Activated T-cell treated with anti-CD3 and anti-CD28 coated beads, Interleukin-2, amount 50 U/mL, for 72 hours (primary cell): ENCODE measurements at regions not wholly inside any gene's neighbourhood (a gene's known extent, or its start where the extent isn't known, plus 50 kb on each side); places are given as distances from the start of the nearest gene placed in this dataset.

Experiments
- ATAC-seq, 2 donors: fragments of 150-1000 bp; cut with Tn5 transposase; replicated peaks in 1 of 2; 2 replicates each; pipeline ENCODE4 v1.10.0; 2021; ENCODE audit warnings: moderate library complexity in 2 of 2, mild to moderate bottlenecking in 1 of 2
- DNase-seq, 2 donors: peaks; one replicate each; pipeline ENCODE4 v3.0.0; 2021 to 2022; ENCODE audit warnings: mixed read lengths in 1 of 2
- H3K27ac Mint-ChIP-seq: one replicate; pipeline ENCODE4 v1.8.0; 2022; ENCODE audit warnings: mild to moderate bottlenecking, moderate library complexity, mixed read lengths
- H3K27me3 Mint-ChIP-seq: one replicate; pipeline ENCODE4 v1.8.0; 2022; ENCODE audit warnings: low read depth, mixed read lengths
- H3K36me3 Mint-ChIP-seq, 2 donors: one replicate each; pipeline ENCODE4 v1.8.0; 2022; ENCODE audit warnings: mixed read lengths in 2 of 2, mild to moderate bottlenecking in 1 of 2; ENCODE audit not compliant: insufficient read depth in 2 of 2
- H3K4me1 Mint-ChIP-seq: one replicate; pipeline ENCODE4 v1.8.0; 2022; ENCODE audit warnings: low read depth, mixed read lengths
- H3K4me3 Mint-ChIP-seq, 2 donors: one replicate each; pipeline ENCODE4 v1.8.0; 2022; ENCODE audit warnings: mild to moderate bottlenecking in 2 of 2, mixed read lengths in 2 of 2, moderate library complexity in 2 of 2
- H3K9me3 Mint-ChIP-seq, 2 donors: one replicate each; pipeline ENCODE4 v1.8.0; 2022; ENCODE audit warnings: mixed read lengths in 2 of 2

DNA sequence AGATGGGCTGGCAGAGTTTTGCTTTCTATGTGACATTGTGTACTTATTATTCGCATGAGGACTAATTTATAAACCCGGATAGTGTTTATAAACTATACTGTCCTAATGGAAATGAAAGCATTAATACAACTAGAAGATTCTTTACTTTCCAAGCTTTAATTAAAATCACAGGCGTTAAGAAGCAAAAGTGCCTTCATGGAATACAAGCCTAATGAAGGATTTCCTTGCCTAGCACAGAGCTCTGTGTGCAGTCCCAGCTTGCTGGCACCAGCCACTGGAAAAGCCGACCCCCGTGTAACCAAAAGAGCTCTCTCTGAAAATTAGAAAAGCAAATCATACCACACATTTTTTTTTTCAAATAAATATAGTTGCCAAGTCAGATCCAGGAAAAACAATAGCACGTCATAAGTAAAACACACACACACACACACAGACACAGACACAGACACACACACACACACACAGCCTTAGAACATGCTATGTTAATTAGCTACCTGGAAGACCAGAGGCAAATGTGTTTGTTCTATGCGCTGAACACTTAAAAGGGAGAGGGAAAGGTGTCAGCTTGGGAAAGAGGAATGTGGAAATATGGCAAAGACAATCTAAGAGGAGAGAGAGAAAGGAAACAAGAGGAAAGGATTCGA, 1084.2 kb downstream of the TUSC7 start:
- Mint-ChIP-seq H3K36me3 (no peaks in the 10 kb centered on the region), H3K4me3 (no peak overlapping the region), H3K9me3 (peaks cover under 1 to 4% of the 10 kb centered on the region in 2 donors), H3K27me3 (no peaks in the 10 kb centered on the region), H3K4me1 (no peaks in the 10 kb centered on the region), H3K27ac (no peak overlapping the region)
- DNase-seq (no peak), ATAC-seq (no peak)

DNA sequence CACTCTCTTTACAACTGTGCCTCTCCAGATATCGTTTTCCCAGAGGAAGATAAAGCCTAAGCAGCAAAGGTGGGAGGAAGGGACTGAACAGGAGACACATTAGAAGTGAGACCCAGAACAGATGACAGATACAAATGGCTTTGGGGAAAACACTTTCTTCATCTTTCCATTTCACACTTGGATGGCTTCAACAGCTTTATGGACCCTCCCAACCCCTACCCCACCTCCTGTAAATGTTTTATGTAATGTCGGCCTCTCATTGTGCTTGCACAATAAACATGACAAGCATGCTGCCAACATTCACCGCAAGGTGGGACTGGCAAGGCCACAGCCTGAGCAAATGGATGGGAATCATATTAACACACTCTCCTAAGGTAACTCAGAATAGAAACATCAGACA, 1088.6 kb downstream of the TUSC7 start:
- Mint-ChIP-seq H3K27me3 (no peaks in the 10 kb centered on the region), H3K27ac (no peak overlapping the region), H3K9me3 (peaks cover 3 to 8% of the 10 kb centered on the region in 2 donors), H3K4me3 (no peak overlapping the region), H3K4me1 (no peaks in the 10 kb centered on the region), H3K36me3 (no peaks in the 10 kb centered on the region)
- DNase-seq (no peak), ATAC-seq (no peak)

DNA sequence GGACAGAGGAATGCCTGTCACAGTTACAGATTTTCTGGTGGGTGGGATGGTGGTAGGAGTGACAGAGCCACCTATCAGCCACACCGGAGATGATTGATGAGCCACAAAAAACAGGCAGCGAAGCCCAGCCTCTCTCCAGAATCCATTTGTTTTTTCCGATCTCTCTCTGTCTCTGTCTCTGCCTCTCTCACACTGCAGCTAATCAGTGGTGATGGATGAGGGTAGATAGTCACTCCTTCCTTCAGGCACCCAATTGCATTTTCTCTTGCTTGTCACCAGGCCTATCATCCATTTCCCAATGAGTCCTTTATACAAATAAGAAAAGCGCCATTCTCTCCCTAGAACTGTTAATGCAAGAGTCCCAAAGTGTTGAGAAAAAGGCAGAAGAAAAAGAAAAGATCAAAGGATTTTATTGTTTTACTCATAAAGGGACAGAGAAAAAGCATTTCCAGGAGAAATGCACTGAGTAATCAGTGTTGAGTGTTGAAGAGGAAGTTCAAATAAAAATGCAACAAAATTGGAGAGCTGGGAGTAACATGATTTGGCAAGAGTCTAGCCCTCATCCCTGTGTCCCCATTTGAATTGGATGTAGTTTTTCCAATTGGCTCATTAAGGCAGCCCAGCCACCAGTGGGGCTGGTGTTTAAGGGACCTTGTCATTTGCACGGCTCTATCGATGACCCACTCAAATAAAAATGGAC, 1089.3 kb downstream of the TUSC7 start:
- Mint-ChIP-seq H3K4me1 (no peaks in the 10 kb centered on the region), H3K36me3 (no peaks in the 10 kb centered on the region), H3K27ac (no peak overlapping the region), H3K4me3 (no peak overlapping the region), H3K9me3 (peaks cover 3 to 9% of the 10 kb centered on the region in 2 donors), H3K27me3 (no peaks in the 10 kb centered on the region)
- ATAC-seq (no peak), DNase-seq (no peak)

DNA sequence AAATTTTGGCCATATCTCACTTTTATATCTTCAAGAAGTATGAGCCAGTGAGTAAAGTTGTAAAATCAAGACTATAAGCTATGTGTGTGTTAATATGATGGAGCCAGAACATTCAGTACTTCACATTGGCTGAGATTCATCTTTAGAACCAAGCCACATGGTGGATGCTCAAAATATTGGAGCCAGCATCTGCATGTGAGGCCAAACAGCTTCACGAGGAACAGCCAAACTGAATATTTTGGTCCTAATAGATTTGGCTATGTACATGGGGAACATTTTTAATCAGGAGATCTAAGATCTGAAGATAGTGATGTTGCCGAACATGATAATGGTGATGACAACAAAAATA, 1089.8 kb downstream of the TUSC7 start:
- Mint-ChIP-seq H3K4me3 (no peak overlapping the region), H3K9me3 (peaks cover 3 to 8% of the 10 kb centered on the region in 2 donors), H3K27me3 (no peaks in the 10 kb centered on the region), H3K27ac (no peak overlapping the region), H3K4me1 (no peaks in the 10 kb centered on the region), H3K36me3 (no peaks in the 10 kb centered on the region)
- DNase-seq (no peak), ATAC-seq (no peak)

DNA sequence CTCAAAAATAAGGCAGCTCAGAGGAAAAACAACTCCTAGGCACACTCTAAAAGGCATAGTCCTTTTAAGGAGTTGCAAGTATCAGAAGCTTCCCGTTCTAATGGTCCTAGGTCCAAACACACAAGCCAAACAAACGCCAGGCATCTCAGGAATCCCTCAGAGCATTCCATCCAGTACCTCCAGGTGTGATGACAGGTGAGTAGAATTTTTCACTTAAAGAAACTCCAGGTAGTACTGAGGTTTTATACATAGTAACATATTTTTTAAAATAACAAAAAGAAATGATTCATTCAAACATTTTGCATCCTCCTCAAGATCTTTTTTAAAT, 1092.3 kb downstream of the TUSC7 start:
- Mint-ChIP-seq H3K27ac (no peak overlapping the region), H3K36me3 (no peaks in the 10 kb centered on the region), H3K4me1 (no peaks in the 10 kb centered on the region), H3K9me3 (peaks cover 3 to 10% of the 10 kb centered on the region in 2 donors), H3K4me3 (no peak overlapping the region), H3K27me3 (no peaks in the 10 kb centered on the region)
- DNase-seq (no peak), ATAC-seq (no peak)

DNA sequence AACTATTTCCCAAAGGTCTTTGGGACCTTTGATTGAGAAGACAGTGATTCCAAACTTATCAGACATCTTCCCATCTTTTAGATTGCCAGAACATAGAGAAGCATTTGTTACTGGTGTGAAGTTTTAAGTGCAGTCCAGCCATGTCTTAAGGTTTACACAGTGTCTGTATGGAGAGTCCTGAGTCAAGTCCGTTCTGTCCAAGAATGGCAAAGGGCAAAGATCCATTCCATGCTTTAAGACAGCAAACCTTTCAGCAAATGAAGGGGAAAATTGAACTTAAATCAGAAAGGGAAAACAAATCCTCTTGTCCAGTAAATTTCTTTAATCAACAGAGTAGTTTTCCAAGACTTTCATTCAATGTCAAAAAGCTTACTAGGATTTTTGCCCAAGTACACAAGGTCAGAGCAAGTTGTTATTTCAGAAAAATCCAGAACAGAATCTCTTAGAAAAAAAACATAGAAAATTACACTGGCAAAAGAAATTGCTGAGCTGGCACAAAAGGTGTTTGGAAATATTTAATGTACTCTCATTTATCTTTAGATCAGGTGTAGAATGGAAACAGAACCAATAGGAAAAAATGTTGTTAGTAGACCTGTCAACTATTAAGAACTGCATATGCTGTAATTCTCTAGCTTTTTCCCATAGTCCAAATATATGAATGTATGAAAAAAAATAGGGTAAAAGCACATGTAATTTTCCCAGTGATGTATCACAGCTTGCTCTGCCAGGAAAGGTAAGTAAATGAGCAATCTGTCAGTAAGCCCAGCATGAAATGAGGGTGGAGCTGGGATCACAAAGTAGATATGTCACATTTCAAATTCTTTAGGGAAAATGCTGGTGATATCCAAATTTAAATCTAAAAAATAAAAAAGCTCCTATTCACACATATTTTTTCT, 1099.9 kb downstream of the TUSC7 start:
- H3K27me3 Mint-ChIP-seq: no peaks in the 10 kb centered on the region
- ATAC-seq (no peak), DNase-seq (no peak)
- H3K4me1 Mint-ChIP-seq: no peaks in the 10 kb centered on the region
- H3K9me3 Mint-ChIP-seq: peaks cover 0 to 4% of the 10 kb centered on the region in 2 donors
- H3K27ac Mint-ChIP-seq: no peak overlapping the region
- H3K4me3 Mint-ChIP-seq: no peak overlapping the region
- no peaks in the 10 kb centered on the region for H3K36me3 Mint-ChIP-seq

DNA sequence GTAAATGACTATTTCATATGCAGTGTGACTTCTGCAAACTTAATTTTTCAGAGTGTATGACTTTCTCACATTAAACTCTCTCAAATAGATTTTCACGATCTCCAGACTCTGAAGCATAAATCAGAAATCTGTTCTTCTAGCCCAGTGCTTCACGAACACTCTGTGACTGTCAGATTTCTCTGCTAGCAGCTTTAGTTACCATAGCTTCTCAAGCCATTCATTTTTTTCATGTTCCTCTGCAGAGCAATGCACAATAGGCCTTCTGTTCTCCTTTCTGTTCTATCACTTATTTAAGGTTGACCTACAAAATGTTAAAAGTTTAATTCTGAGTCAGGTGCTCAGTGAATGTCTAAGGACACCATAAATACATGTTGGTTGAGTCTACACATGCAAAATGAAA, 1102.2 kb downstream of the TUSC7 start:
- no peaks in the 10 kb centered on the region for H3K4me1 Mint-ChIP-seq
- no peaks in the 10 kb centered on the region for H3K27me3 Mint-ChIP-seq
- H3K27ac Mint-ChIP-seq: no peak overlapping the region
- peaks cover 0 to 4% of the 10 kb centered on the region in 2 donors for H3K9me3 Mint-ChIP-seq
- no peak for ATAC-seq
- no peaks in the 10 kb centered on the region for H3K36me3 Mint-ChIP-seq
- H3K4me3 Mint-ChIP-seq: no peak overlapping the region
- DNase-seq: no peak

DNA sequence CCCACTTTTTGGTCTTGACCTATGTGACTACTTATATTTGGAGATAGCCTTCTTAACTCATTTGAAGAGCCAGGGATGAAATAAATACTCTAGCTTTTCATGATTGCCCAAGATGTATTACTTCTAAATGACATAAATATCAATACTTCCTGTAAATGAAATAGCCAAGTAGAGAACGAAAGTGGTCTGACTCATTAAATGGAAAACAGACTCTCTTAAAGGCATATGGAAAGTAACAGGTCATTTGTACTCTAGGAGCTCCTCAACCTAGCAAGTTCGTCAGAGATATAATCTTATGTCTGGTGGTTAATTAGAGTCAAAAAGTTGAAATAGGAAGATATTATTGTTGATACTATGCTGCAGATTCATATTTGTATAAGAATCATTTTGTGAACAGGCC, 1105.4 kb downstream of the TUSC7 start:
- H3K4me3 Mint-ChIP-seq: no peak overlapping the region
- H3K4me1 Mint-ChIP-seq: no peaks in the 10 kb centered on the region
- H3K36me3 Mint-ChIP-seq: no peaks in the 10 kb centered on the region
- DNase-seq: no peak
- peaks cover 2 to 6% of the 10 kb centered on the region in 2 donors for H3K9me3 Mint-ChIP-seq
- H3K27me3 Mint-ChIP-seq: no peaks in the 10 kb centered on the region
- no peak for ATAC-seq
- H3K27ac Mint-ChIP-seq: no peak overlapping the region

DNA sequence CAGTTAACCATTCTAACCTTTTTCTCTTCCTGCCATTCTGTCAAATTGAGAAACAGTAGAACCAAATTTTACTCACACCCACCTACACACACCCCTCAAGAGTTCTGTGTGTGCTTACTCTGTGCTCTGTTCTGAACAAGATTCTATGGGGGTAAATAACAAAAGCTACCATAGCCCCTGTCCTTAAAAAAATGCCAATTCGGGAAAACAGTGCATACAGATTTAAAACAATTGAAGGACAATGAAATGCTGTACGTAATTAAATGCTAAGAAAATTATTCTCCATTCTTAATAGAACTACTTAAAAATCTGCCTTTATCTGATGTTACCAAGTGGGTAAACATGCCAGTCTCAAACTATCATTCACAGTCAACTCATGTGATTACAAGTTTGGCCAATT, 1107.5 kb downstream of the TUSC7 start:
- Mint-ChIP-seq H3K9me3 (peaks cover 2 to 6% of the 10 kb centered on the region in 2 donors), H3K36me3 (no peaks in the 10 kb centered on the region), H3K4me1 (no peaks in the 10 kb centered on the region), H3K4me3 (no peak overlapping the region), H3K27me3 (no peaks in the 10 kb centered on the region), H3K27ac (no peak overlapping the region)
- DNase-seq: no peak
- no peak for ATAC-seq

DNA sequence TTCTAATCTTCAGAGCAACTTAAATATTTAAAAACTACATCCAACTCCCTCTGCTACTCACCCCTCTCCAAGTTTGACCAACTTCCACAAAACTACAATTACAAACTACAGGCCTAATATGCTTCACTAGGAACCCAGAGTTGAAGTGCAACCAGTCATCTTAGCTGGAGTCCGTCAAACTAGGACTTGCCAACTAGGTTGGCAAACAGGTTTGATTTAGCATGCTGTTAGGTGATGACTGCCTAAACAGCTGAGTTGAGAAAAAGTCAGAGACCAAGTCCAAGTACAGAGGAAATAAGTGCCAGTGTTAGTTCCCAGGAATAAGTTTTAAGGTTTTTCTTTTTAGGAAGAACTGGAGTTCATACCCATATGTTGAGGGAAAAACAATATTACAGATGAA, 1109.0 kb downstream of the TUSC7 start:
- no peak overlapping the region for H3K27ac Mint-ChIP-seq
- no peak overlapping the region for H3K4me3 Mint-ChIP-seq
- no peaks in the 10 kb centered on the region for H3K36me3 Mint-ChIP-seq
- no peak for ATAC-seq
- H3K4me1 Mint-ChIP-seq: no peaks in the 10 kb centered on the region
- DNase-seq: no peak
- H3K9me3 Mint-ChIP-seq: peaks cover 2 to 6% of the 10 kb centered on the region in 2 donors
- H3K27me3 Mint-ChIP-seq: no peaks in the 10 kb centered on the region

DNA sequence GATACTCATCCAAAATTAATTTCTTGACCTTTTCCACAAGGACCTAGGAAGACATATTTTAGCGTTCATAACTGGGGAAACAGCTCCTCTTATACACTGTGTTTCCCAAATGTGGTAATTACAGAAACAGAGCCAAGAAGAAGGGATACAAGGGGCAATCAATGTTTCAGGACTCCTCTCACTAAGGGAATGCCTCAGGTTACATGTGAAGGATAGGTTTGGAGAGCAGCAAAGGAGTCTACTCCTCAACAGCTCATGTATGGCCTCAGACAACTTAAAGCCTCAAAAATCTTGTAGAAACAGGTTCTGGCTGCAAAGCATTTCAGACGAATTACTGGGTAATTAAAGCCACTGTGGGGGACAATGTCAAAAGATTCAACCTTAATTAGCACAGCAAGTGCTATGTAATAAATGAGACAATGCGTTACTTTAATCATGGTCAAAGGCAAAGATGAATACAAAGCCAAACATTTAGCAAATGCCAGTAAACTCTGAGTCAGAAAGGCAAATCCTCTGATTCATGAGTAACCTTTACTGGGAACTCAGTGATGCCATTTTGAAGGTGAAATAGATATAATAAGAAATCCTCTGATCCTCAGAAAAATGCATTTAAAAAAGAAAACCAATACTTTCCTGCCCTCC, 1111.2 kb downstream of the TUSC7 start:
- H3K4me1 Mint-ChIP-seq: no peaks in the 10 kb centered on the region
- no peak overlapping the region for H3K27ac Mint-ChIP-seq
- ATAC-seq (no peak), DNase-seq (no peak)
- no peaks in the 10 kb centered on the region for H3K36me3 Mint-ChIP-seq
- no peak overlapping the region for H3K4me3 Mint-ChIP-seq
- no peaks in the 10 kb centered on the region for H3K27me3 Mint-ChIP-seq
- peaks cover 3 to 8% of the 10 kb centered on the region in 2 donors for H3K9me3 Mint-ChIP-seq

DNA sequence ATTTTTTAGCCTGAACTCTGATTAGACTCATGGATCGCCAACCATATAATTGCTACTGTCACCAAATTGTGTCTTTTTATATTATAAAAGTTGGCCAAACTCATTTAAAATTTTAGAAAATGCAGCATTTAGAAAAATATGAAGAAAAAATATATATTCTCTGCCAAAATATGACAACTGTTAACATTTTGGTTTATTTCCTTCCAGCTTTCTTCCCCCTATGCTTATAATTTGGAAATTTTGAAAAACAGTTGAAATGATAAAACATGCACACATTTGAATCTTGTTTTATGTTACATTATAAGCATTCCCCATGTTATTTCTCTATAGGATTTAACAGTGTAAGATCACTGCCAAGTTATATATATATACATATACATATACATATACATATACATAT, 1112.8 kb downstream of the TUSC7 start:
- Mint-ChIP-seq H3K36me3 (no peaks in the 10 kb centered on the region), H3K4me1 (no peaks in the 10 kb centered on the region), H3K27me3 (no peaks in the 10 kb centered on the region), H3K27ac (no peak overlapping the region), H3K4me3 (no peak overlapping the region), H3K9me3 (peaks cover 5 to 8% of the 10 kb centered on the region in 2 donors)
- no peak for DNase-seq
- no peak for ATAC-seq

DNA sequence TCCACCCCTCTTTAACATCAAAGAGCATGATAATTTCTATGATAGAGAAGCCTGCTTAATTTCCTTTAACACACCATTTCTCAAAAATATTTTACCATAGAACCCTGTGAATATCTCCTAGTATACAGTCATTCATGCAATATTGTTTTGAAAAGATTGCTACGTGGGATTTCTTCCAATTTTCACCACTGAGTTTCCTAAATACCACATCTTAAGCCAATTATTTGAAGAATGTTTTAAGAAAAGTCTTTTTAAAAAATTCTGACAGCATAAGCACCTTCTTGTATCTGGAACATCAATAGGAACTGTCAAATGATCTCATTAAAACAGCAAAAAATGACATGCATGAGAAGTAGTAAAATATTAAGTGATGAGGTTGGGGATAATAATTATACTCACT, 1126.7 kb downstream of the TUSC7 start:
- ATAC-seq: no peak
- no peak overlapping the region for H3K27ac Mint-ChIP-seq

More for the DNA sequence above, 1126.7 kb downstream of the TUSC7 start:
- no peaks in the 10 kb centered on the region for H3K27me3 Mint-ChIP-seq
- no peaks in the 10 kb centered on the region for H3K36me3 Mint-ChIP-seq
- no peaks in the 10 kb centered on the region for H3K4me1 Mint-ChIP-seq
- H3K4me3 Mint-ChIP-seq: no peak overlapping the region
- DNase-seq: no peak
- peaks cover 2 to 5% of the 10 kb centered on the region in 2 donors for H3K9me3 Mint-ChIP-seq
